ENCODE measurements at regions not wholly inside any gene's neighbourhood (a gene's known extent, or its start where the extent isn't known, plus 50 kb on each side); places are given as distances from the start of the nearest gene placed in this dataset.

- Histone ChIP-seq H3K36me3 (ENCODE audit: low read length) (no peaks in the 10 kb centered on the region), H4K20me1 (ENCODE audit: low read depth, low read length) (no peaks in the 10 kb centered on the region), H3K9me2 (replicated peaks; ENCODE audit: insufficient read depth, low read length) (no peaks in the 10 kb centered on the region), H3K9ac (ENCODE audit: low read length) (no peak overlapping the region), H3K27ac (ENCODE audit: low read depth, low read length) (no peak overlapping the region), H3K4me3 (ENCODE audit: insufficient read depth, low read length, poor library complexity, severe bottlenecking) (no peak overlapping the region), H3K4me2 (ENCODE audit: low read depth, low read length, poor library complexity, severe bottlenecking) (no peak overlapping the region), H2AFZ (ENCODE audit: low read depth, low read length, severe bottlenecking) (no peak overlapping the region), H3K27me3 (ENCODE audit: low read length) (no peaks in the 10 kb centered on the region), H3K79me2 (ENCODE audit: insufficient read depth, low read length) (no peaks in the 10 kb centered on the region), H3F3A (ENCODE audit: insufficient read depth) (no peaks in the 10 kb centered on the region), H3K9me3 (ENCODE audit: insufficient read depth, low read length) (no peaks in the 10 kb centered on the region)
- TF ChIP-seq CTCF (IDR thresholded peaks at IDR 0.05; ENCODE audit: insufficient read depth, low read length, poor library complexity, severe bottlenecking) (no peak), EZH2phosphoT487 (conservative IDR thresholded peaks at IDR 0.05; ENCODE audit: low read length) (no peak)
These were observed 69.8 kb downstream of the GADD45G start for GRCh38 chr9:89674667-89675057.

GRCh38 chr9:89675058-89675742 lies 70.4 kb downstream of the GADD45G start:
- H3K27me3 ChIP-seq (ENCODE audit: low read length), result no peaks in the 10 kb centered on the region
- no peaks in the 10 kb centered on the region for H3K79me2 ChIP-seq (ENCODE audit: insufficient read depth, low read length)
- no peaks in the 10 kb centered on the region for H3K9me3 ChIP-seq (ENCODE audit: insufficient read depth, low read length)
- H2AFZ ChIP-seq (ENCODE audit: low read depth, low read length, severe bottlenecking), result no peak overlapping the region
- TF ChIP-seq EZH2phosphoT487 (conservative IDR thresholded peaks at IDR 0.05; ENCODE audit: low read length) (no peak), CTCF (IDR thresholded peaks at IDR 0.05; ENCODE audit: insufficient read depth, low read length, poor library complexity, severe bottlenecking) (no peak)
- no peak overlapping the region for H3K9ac ChIP-seq (ENCODE audit: low read length)
- H3F3A ChIP-seq (ENCODE audit: insufficient read depth), result no peaks in the 10 kb centered on the region
- no peaks in the 10 kb centered on the region for H3K36me3 ChIP-seq (ENCODE audit: low read length)
- H3K4me2 ChIP-seq (ENCODE audit: low read depth, low read length, poor library complexity, severe bottlenecking), result no peak overlapping the region
- H3K4me3 ChIP-seq (ENCODE audit: insufficient read depth, low read length, poor library complexity, severe bottlenecking), result no peak overlapping the region
- H3K27ac ChIP-seq (ENCODE audit: low read depth, low read length), result no peak overlapping the region
- no peaks in the 10 kb centered on the region for H3K9me2 ChIP-seq (replicated peaks; ENCODE audit: insufficient read depth, low read length)
- H4K20me1 ChIP-seq (ENCODE audit: low read depth, low read length), result no peaks in the 10 kb centered on the region

GRCh38 chr9:89676281-89676680 lies 71.5 kb downstream of the GADD45G start:
- Histone ChIP-seq H3K9ac (ENCODE audit: low read length) (no peak overlapping the region), H3K27ac (ENCODE audit: low read depth, low read length) (no peak overlapping the region), H3K79me2 (ENCODE audit: insufficient read depth, low read length) (no peaks in the 10 kb centered on the region), H3K9me3 (ENCODE audit: insufficient read depth, low read length) (no peaks in the 10 kb centered on the region), H4K20me1 (ENCODE audit: low read depth, low read length) (no peaks in the 10 kb centered on the region), H3K4me2 (ENCODE audit: low read depth, low read length, poor library complexity, severe bottlenecking) (no peak overlapping the region), H3F3A (ENCODE audit: insufficient read depth) (no peaks in the 10 kb centered on the region), H3K9me2 (replicated peaks; ENCODE audit: insufficient read depth, low read length) (no peaks in the 10 kb centered on the region), H3K36me3 (ENCODE audit: low read length) (no peaks in the 10 kb centered on the region), H3K4me3 (ENCODE audit: insufficient read depth, low read length, poor library complexity, severe bottlenecking) (no peak overlapping the region), H3K27me3 (ENCODE audit: low read length) (no peaks in the 10 kb centered on the region), H2AFZ (ENCODE audit: low read depth, low read length, severe bottlenecking) (no peak overlapping the region)
- TF ChIP-seq EZH2phosphoT487 (conservative IDR thresholded peaks at IDR 0.05; ENCODE audit: low read length), result no peak
- TF ChIP-seq CTCF (IDR thresholded peaks at IDR 0.05; ENCODE audit: insufficient read depth, low read length, poor library complexity, severe bottlenecking), result no peak

Data from SU-DHL-6 (cell line).